GM21447 (cell line): ENCODE measurements at regions not wholly inside any gene's neighbourhood (a gene's known extent, or its start where the extent isn't known, plus 50 kb on each side); places are given as distances from the start of the nearest gene placed in this dataset.

Experiments used
- ATAC-seq: cut with Tn5 transposase; IDR thresholded peaks from one replicate; pipeline ENCODE4 v1.9.1; 2021; ENCODE audit not compliant: unreplicated experiment

- no peak for ATAC-seq
These were observed 467.1 kb upstream of the HS3ST1 start for GRCh38 chr4:11895766-11896165.

GRCh38 chr4:11894977-11895376, 466.3 kb upstream of the HS3ST1 start:
- ATAC-seq = no peak

- no peak for ATAC-seq
These were observed 465.5 kb upstream of the HS3ST1 start for GRCh38 chr4:11894221-11894620.

GRCh38 chr4:11889099-11889498, 460.4 kb upstream of the HS3ST1 start:
- no peak for ATAC-seq

GRCh38 chr4:11881947-11882346, 453.3 kb upstream of the HS3ST1 start:
- no peak for ATAC-seq

GRCh38 chr4:11881364-11881763, 452.7 kb upstream of the HS3ST1 start:
- ATAC-seq = no peak

GRCh38 chr4:11878241-11878640, 449.5 kb upstream of the HS3ST1 start:
- no peak for ATAC-seq

- no peak for ATAC-seq
These were observed 447.4 kb upstream of the HS3ST1 start for GRCh38 chr4:11876104-11876503.

GRCh38 chr4:11869191-11869870, 440.6 kb upstream of the HS3ST1 start:
- no peak for ATAC-seq

- ATAC-seq = no peak
These were observed 437.7 kb upstream of the HS3ST1 start for GRCh38 chr4:11866391-11866790.

GRCh38 chr4:11860996-11861395, 432.3 kb upstream of the HS3ST1 start:
- ATAC-seq = no peak

- no peak for ATAC-seq
These were observed 429.2 kb upstream of the HS3ST1 start for GRCh38 chr4:11857881-11858280.

- ATAC-seq = no peak
These were observed 418.5 kb upstream of the HS3ST1 start for GRCh38 chr4:11847167-11847566.

- no peak for ATAC-seq
These were observed 415.2 kb upstream of the HS3ST1 start for GRCh38 chr4:11843927-11844326.

GRCh38 chr4:11843340-11843739, 414.6 kb upstream of the HS3ST1 start:
- ATAC-seq = no peak

- no peak for ATAC-seq
These were observed 414.0 kb upstream of the HS3ST1 start for GRCh38 chr4:11842620-11843263.

- no peak for ATAC-seq
These were observed 411.2 kb upstream of the HS3ST1 start for GRCh38 chr4:11839889-11840288.

GRCh38 chr4:11831739-11832138, 403.0 kb upstream of the HS3ST1 start:
- ATAC-seq = no peak

GRCh38 chr4:11824566-11824965, 395.9 kb upstream of the HS3ST1 start:
- no peak for ATAC-seq

- no peak for ATAC-seq
These were observed 393.2 kb upstream of the HS3ST1 start for GRCh38 chr4:11821772-11822430.

GRCh38 chr4:11817088-11817487, 388.4 kb upstream of the HS3ST1 start:
- ATAC-seq = no peak

GRCh38 chr4:11814758-11815157, 386.1 kb upstream of the HS3ST1 start:
- no peak for ATAC-seq
